Stimulated activated CD8-positive, alpha-beta memory T cell treated with anti-CD3 and anti-CD28 coated beads, Interleukin-4, amount 100 ng/mL, for 4 hours (primary cell): ENCODE measurements at regions not wholly inside any gene's neighbourhood (a gene's known extent, or its start where the extent isn't known, plus 50 kb on each side); places are given as distances from the start of the nearest gene placed in this dataset.

Experiments
- DNase-seq, 2 donors: peaks; one replicate each; pipeline ENCODE4 v3.0.0-alpha.2; 2020; ENCODE audit warnings: low read depth in 2 of 2, low spot score in 1 of 2

- no peak for DNase-seq
These were observed 150.9 kb downstream of the TM9SF2 start for GRCh38 chr13:99652141-99652540.

GRCh38 chr13:99651016-99651415, 149.7 kb downstream of the TM9SF2 start:
- DNase-seq = no peak

GRCh38 chr13:99650410-99650809, 149.1 kb downstream of the TM9SF2 start:
- DNase-seq = no peak

- DNase-seq = no peak
These were observed 147.7 kb downstream of the TM9SF2 start for GRCh38 chr13:99648927-99649326.

- DNase-seq = no peak
These were observed 146.9 kb downstream of the TM9SF2 start for GRCh38 chr13:99648066-99648665.

GRCh38 chr13:99647596-99647985, 146.3 kb downstream of the TM9SF2 start:
- no peak for DNase-seq

GRCh38 chr13:99646866-99647595, 145.8 kb downstream of the TM9SF2 start:
- no peak for DNase-seq

GRCh38 chr13:99642841-99643240, 141.6 kb downstream of the TM9SF2 start:
- DNase-seq = no peak

GRCh38 chr13:99642006-99642405, 140.7 kb downstream of the TM9SF2 start:
- no peak for DNase-seq

GRCh38 chr13:99640260-99640659, 139.0 kb downstream of the TM9SF2 start:
- no peak for DNase-seq

- no peak for DNase-seq
These were observed 137.9 kb downstream of the TM9SF2 start for GRCh38 chr13:99639126-99639525.

GRCh38 chr13:99636728-99637353, 135.6 kb downstream of the TM9SF2 start:
- no peak for DNase-seq

GRCh38 chr13:99636306-99636705, 135.0 kb downstream of the TM9SF2 start:
- DNase-seq = no peak

- no peak for DNase-seq
These were observed 133.4 kb downstream of the TM9SF2 start for GRCh38 chr13:99634672-99635071.

- no peak for DNase-seq
These were observed 129.1 kb downstream of the TM9SF2 start for GRCh38 chr13:99630269-99630898.

GRCh38 chr13:99629641-99630040, 128.4 kb downstream of the TM9SF2 start:
- no peak for DNase-seq

- DNase-seq = no peak
These were observed 127.2 kb downstream of the TM9SF2 start for GRCh38 chr13:99628442-99628841.

GRCh38 chr13:99626461-99627082, 125.3 kb downstream of the TM9SF2 start:
- no peak for DNase-seq

- DNase-seq = no peak
These were observed 123.8 kb downstream of the TM9SF2 start for GRCh38 chr13:99624936-99625540.

- no peak for DNase-seq
These were observed 119.5 kb downstream of the TM9SF2 start for GRCh38 chr13:99620806-99621205.

GRCh38 chr13:99619207-99619606, 117.9 kb downstream of the TM9SF2 start:
- DNase-seq = no peak
